HFFc6 (cell line): ENCODE measurements at regions not wholly inside any gene's neighbourhood (a gene's known extent, or its start where the extent isn't known, plus 50 kb on each side); places are given as distances from the start of the nearest gene placed in this dataset.

Source experiments
- DNase-seq: peaks from one replicate; pipeline ENCODE4 v3.0.0-alpha.2; 2018
- H3K27ac Mint-ChIP-seq: 2 replicates; pipeline ENCODE4 v1.8.0; 2020; ENCODE audit warnings: mild to moderate bottlenecking, mixed read lengths
- H3K27me3 Mint-ChIP-seq: 2 replicates; pipeline ENCODE4 v1.8.0; 2021; ENCODE audit warnings: mild to moderate bottlenecking, moderate library complexity, mixed read lengths; ENCODE audit not compliant: insufficient read depth
- H3K36me3 Mint-ChIP-seq: 2 replicates; pipeline ENCODE4 v1.8.0; 2021; ENCODE audit warnings: low read depth, mixed read lengths
- H3K4me1 Mint-ChIP-seq: 2 replicates; pipeline ENCODE4 v1.8.0; 2020; ENCODE audit warnings: low read depth, mixed read lengths
- H3K4me3 Mint-ChIP-seq: 2 replicates; pipeline ENCODE4 v1.8.0; 2020; ENCODE audit warnings: mild to moderate bottlenecking, moderate library complexity, mixed read lengths
- H3K9me3 Mint-ChIP-seq: 2 replicates; pipeline ENCODE4 v1.8.0; 2020; ENCODE audit warnings: mild to moderate bottlenecking, mixed read lengths
- TF ChIP-seq, protein P1 (sequence below): fragments of 200-600 bp; sonication (generic); IDR thresholded peaks from 2 replicates; pipeline ENCODE4 v1.5.0; 2021; ENCODE audit warnings: antibody characterized with exemption, mild to moderate bottlenecking

DNA sequence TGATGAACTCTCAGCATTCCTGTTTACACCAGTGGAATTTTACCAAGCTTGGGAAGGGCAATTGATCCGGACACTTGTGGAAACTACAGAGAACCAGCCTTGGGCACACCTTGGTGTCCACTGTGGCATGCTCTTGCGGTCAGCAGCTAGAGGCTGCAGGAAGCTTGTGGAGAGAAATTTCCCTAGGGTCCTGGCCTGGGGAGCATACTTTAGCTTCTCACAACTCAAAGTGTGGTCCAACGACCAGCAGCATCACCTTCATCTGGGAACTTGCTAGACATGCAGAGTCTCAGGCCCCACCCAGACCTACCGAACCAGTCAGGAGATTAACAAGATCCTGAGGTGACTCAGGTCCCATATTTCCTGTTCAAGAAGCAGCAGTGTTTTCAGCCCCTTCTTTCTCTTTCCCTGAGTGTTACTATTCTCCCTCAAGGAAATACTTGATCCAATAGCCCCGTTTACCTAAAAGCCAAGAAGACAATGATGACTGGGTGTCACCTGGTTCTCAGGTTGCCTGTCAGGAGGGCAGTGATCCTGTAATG is 55.7 kb upstream of the KCNE2 start:
- no peaks in the 10 kb centered on the region for H3K36me3 Mint-ChIP-seq
- TF ChIP-seq, protein P1, sequence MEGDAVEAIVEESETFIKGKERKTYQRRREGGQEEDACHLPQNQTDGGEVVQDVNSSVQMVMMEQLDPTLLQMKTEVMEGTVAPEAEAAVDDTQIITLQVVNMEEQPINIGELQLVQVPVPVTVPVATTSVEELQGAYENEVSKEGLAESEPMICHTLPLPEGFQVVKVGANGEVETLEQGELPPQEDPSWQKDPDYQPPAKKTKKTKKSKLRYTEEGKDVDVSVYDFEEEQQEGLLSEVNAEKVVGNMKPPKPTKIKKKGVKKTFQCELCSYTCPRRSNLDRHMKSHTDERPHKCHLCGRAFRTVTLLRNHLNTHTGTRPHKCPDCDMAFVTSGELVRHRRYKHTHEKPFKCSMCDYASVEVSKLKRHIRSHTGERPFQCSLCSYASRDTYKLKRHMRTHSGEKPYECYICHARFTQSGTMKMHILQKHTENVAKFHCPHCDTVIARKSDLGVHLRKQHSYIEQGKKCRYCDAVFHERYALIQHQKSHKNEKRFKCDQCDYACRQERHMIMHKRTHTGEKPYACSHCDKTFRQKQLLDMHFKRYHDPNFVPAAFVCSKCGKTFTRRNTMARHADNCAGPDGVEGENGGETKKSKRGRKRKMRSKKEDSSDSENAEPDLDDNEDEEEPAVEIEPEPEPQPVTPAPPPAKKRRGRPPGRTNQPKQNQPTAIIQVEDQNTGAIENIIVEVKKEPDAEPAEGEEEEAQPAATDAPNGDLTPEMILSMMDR, result no peak
- no peak overlapping the region for H3K4me3 Mint-ChIP-seq
- DNase-seq, result no peak
- H3K4me1 Mint-ChIP-seq, result peaks cover 7% of the 10 kb centered on the region
- no peaks in the 10 kb centered on the region; the same call in 1 of the 2 replicates for H3K9me3 Mint-ChIP-seq
- H3K27me3 Mint-ChIP-seq, result peaks cover 13% of the 10 kb centered on the region
- no peak overlapping the region for H3K27ac Mint-ChIP-seq

DNA sequence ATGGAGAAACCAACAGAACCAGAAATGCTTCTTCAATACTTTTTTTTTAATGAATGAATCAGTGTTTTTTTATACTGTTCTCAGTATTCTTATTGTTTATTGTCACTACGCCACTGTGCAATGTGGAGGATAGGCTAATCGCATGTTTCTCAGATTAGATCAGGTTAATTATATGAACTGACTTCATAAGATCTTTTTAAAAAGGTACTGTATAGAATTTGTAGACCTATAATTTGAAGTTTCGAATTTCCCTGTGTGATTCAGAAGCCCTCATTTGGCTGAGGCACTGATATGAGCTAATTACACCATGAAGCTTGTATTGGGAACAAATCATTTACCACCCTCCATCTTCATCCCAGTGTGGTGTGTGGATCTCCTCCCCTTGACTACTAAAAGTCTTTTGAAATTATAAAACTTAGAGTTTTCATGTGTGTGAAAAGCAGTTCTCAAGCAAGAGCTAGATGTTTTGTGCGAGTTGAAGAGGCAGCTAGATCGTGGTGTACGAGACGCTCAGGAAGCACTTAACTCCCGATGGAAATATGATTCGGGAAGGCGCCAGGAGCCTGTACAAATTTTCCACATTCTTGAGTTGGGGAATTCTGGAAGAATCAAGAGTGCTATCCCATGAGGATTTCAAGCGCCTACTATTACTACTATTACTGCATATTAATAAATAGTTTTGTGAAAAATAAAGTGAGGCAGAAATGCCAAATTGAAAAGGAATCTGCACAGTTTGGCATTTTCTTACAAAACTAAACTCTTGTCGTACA is 52.1 kb upstream of the KCNE2 start:
- H3K36me3 Mint-ChIP-seq, result no peaks in the 10 kb centered on the region
- peaks cover 19% of the 10 kb centered on the region for H3K4me1 Mint-ChIP-seq
- H3K27ac Mint-ChIP-seq, result no peak overlapping the region
- H3K9me3 Mint-ChIP-seq, result no peaks in the 10 kb centered on the region; the same call in 1 of the 2 replicates
- H3K27me3 Mint-ChIP-seq, result peaks cover 12% of the 10 kb centered on the region
- DNase-seq, result no peak
- no peak overlapping the region for H3K4me3 Mint-ChIP-seq
- TF ChIP-seq, protein P1, result no peak

DNA sequence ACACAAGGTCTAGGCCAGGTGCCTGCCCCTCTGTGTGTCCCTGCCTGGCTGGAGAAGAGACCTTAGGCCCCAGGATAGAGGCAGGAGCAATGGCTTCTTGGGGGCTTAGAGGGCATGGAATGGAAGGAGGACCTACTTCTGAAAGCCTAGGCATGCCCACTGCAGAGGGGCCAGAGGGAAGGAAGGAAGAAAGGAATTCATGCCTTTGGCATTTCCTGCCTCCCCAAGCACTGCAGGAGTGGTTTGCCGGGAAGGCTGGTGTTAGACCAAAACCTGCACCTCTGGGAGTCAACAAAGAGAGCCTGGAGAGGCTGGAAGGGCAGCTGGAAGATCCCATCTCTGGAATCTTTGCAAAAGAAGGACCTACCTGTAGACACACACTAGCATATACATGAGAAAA is 50.7 kb upstream of the KCNE2 start:
- H3K4me3 Mint-ChIP-seq, result no peak overlapping the region
- peak; percentile 7 for DNase-seq
- H3K27ac Mint-ChIP-seq, result peak overlapping the region; percentile 58
- peaks cover 5% of the 10 kb centered on the region for H3K27me3 Mint-ChIP-seq
- TF ChIP-seq, protein P1, result no peak
- peaks cover 19% of the 10 kb centered on the region for H3K4me1 Mint-ChIP-seq
- H3K36me3 Mint-ChIP-seq, result no peaks in the 10 kb centered on the region
- H3K9me3 Mint-ChIP-seq, result no peaks in the 10 kb centered on the region; the same call in 1 of the 2 replicates
